GM12878 (cell line): ENCODE measurements at regions not wholly inside any gene's neighbourhood (a gene's known extent, or its start where the extent isn't known, plus 50 kb on each side); places are given as distances from the start of the nearest gene placed in this dataset.

ENCODE experiments used
- ATAC-seq: fragments of 200-7000 bp; cut with Tn5 transposase; 3 replicates; pipeline ENCODE4 v1.9.1; 2020; ENCODE audit warnings: mild to moderate bottlenecking, moderate library complexity
- BruUV-seq: library from RNA; stranded (reverse); fragments of 400-500 nt; replicated peaks from 2 replicates; lab custom pipeline; 2021; lab: Mats Ljungman, UMichigan
- CTCF ChIA-PET: fragments of 300-600 bp; sonication (Branson Sonifier 250); formaldehyde crosslinking; extraction: SDS; loops from one replicate; lab custom pipeline; 2021; ENCODE audit warnings: inconsistent platforms; lab: Yijun Ruan, JAX
- POLR2A ChIA-PET: fragments of 350-600 bp; formaldehyde crosslinking; extraction: SDS; loops from one replicate; lab custom pipeline; 2021; ENCODE audit warnings: inconsistent platforms; lab: Charles Lee
- RAD21 ChIA-PET: fragments of 300-600 bp; sonication (Branson Sonifier 250); formaldehyde crosslinking; loops from one replicate; lab custom pipeline; 2023; ENCODE audit warnings: antibody characterized with exemption; ENCODE audit not compliant: unreplicated experiment; lab: Charles Lee
- SMC1A ChIA-PET: fragments of 300-600 bp; sonication (Branson Sonifier 250); formaldehyde crosslinking; loops from one replicate; lab custom pipeline; 2023; ENCODE audit not compliant: unreplicated experiment, uncharacterized antibody; lab: Charles Lee
- DNase-seq: peaks from one replicate; pipeline ENCODE4 v3.0.0-alpha.2; 2011; ENCODE audit warnings: low read depth, low spot score
- FAIRE-seq: peaks from 3 replicates; lab custom pipeline; 2011; peaks lifted over from hg19 to GRCh38; lab: Jason Lieb, UNC
- H2AFZ ChIP-seq: 2 replicates; pipeline ENCODE4 v1.6.0; 2011; ENCODE audit warnings: low read depth, low read length, control low read depth; ENCODE audit not compliant: control insufficient read depth
- H3K27ac ChIP-seq: 2 replicates; pipeline ENCODE4 v1.5.1; 2011; ENCODE audit warnings: control low read depth; ENCODE audit not compliant: control insufficient read depth, insufficient read depth
- H3K27me3 ChIP-seq, 2 experiments: replicated peaks in 1 of 2; 2 replicates each; pipeline versions ENCODE4 v1.6.0 to v1.6.1; 2011; ENCODE audit warnings: low read length in 1 of 2; ENCODE audit not compliant: control insufficient read depth in 2 of 2, insufficient read depth in 2 of 2
- H3K36me3 ChIP-seq, 2 experiments: 2 replicates each; pipeline ENCODE4 v1.5.1; 2011; ENCODE audit warnings: low read length in 1 of 2; ENCODE audit not compliant: control insufficient read depth in 2 of 2, insufficient read depth in 2 of 2
- H3K4me1 ChIP-seq: 2 replicates; pipeline ENCODE4 v1.6.1; 2011; ENCODE audit warnings: mild to moderate bottlenecking, low read length, moderate library complexity, mixed read lengths; ENCODE audit not compliant: control insufficient read depth, insufficient read depth
- H3K4me2 ChIP-seq: 2 replicates; pipeline ENCODE4 v1.6.0; 2011; ENCODE audit warnings: control low read depth; ENCODE audit not compliant: control insufficient read depth, insufficient read depth
- H3K4me3 ChIP-seq: fragments of 200-600 bp; sonication (generic); 2 replicates; pipeline ENCODE4 v1.5.1; 2016
- H3K79me2 ChIP-seq: 2 replicates; pipeline ENCODE4 v1.6.0; 2011; ENCODE audit warnings: low read length; ENCODE audit not compliant: control insufficient read depth, insufficient read depth
- H3K9ac ChIP-seq: 2 replicates; pipeline ENCODE4 v1.8.0; 2011; ENCODE audit warnings: low read length, control low read depth, mixed read lengths; ENCODE audit not compliant: control insufficient read depth, insufficient read depth
- H3K9me3 ChIP-seq: replicated peaks from 3 replicates; pipeline ENCODE4 v1.5.1; 2011; ENCODE audit warnings: mild to moderate bottlenecking, low read length; ENCODE audit not compliant: control insufficient read depth, insufficient read depth
- H4K20me1 ChIP-seq: 2 replicates; pipeline ENCODE4 v1.6.0; 2011; ENCODE audit not compliant: control insufficient read depth, insufficient read depth
- CHD4 ChIP-seq: fragments of 200-600 bp; sonication (generic); IDR thresholded peaks from 2 replicates; pipeline ENCODE4 v1.6.1; 2016; ENCODE audit warnings: mild to moderate bottlenecking
- JUNB ChIP-seq: IDR thresholded peaks from 2 replicates; pipeline ENCODE4 v1.6.1; 2016; ENCODE audit warnings: antibody characterized with exemption, mild to moderate bottlenecking
- POU2F2 ChIP-seq: IDR thresholded peaks from 3 replicates; pipeline ENCODE4 v1.6.1; 2011; ENCODE audit warnings: low read depth, mild to moderate bottlenecking, low read length, borderline replicate concordance
- RB1 ChIP-seq: fragments of 450-650 bp; formaldehyde crosslinking; IDR thresholded peaks from 2 replicates; pipeline ENCODE4 v1.6.1; 2017; ENCODE audit warnings: mild to moderate bottlenecking, borderline replicate concordance
- SMAD5 ChIP-seq: IDR thresholded peaks from 2 replicates; pipeline ENCODE4 v1.6.1; 2016; ENCODE audit warnings: antibody characterized with exemption, low read depth
- SREBF1 ChIP-seq: IDR thresholded peaks from 2 replicates; pipeline ENCODE4 v1.6.1; 2012; ENCODE audit warnings: mild to moderate bottlenecking, low read length
- SUPT20H ChIP-seq: IDR thresholded peaks from 2 replicates; pipeline ENCODE4 v1.6.1; 2011; ENCODE audit warnings: low read depth, mild to moderate bottlenecking, low read length, moderate library complexity, borderline replicate concordance; ENCODE audit not compliant: control insufficient read depth
- WGBS: methylation state at CpG from one replicate; pipeline ENCODE4 v1.1.6; 2016; ENCODE audit warnings: low lambda C conversion rate; ENCODE audit not compliant: insufficient replicate concordance, insufficient coverage; ENCODE audit errors: missing lambda C conversion rate; 5-methylcytosine and 5-hydroxymethylcytosine counted together
- in situ Hi-C: fragments of 300-500 bp; cut with MboI; formaldehyde crosslinking; loops from 9 replicates; pipeline ENCODE4 v1.14.3; 2018; ENCODE audit warnings: mixed read lengths
- intact Hi-C: fragments of 100-400 bp; cut with micrococcal nuclease; formaldehyde crosslinking; loops from one replicate; pipeline ENCODE4 v1.14.2; 2022; ENCODE audit not compliant: unreplicated experiment

GRCh38 chr13:70666883-70667556 lies 558.8 kb upstream of the KLHL1 start:
- in situ Hi-C loops: no loop called here
- Histone ChIP-seq H3K27me3 (no peaks in the 10 kb centered on the region), H2AFZ (no peak overlapping the region), H3K36me3 (no peaks in the 10 kb centered on the region), H3K27ac (no peak overlapping the region), H3K9me3 (no peaks in the 10 kb centered on the region), H4K20me1 (no peaks in the 10 kb centered on the region), H3K9ac (no peak overlapping the region), H3K4me2 (no peak overlapping the region), H3K4me1 (no peaks in the 10 kb centered on the region), H3K4me3 (no peak overlapping the region), H3K79me2 (no peaks in the 10 kb centered on the region)
- intact Hi-C loops: no loop called here
- POLR2A ChIA-PET: no interaction called here
- CTCF ChIA-PET: no interaction called here
- DNase-seq (no peak), ATAC-seq (no peak), FAIRE-seq (no peak)
- SMC1A ChIA-PET: no interaction called here
- WGBS: 0% methylated on average over 1 of the region's 1 CpG
- RAD21 ChIA-PET: no interaction called here
- TF ChIP-seq SREBF1 (no peak), POU2F2 (no peak), JUNB (no peak), RB1 (no peak), CHD4 (no peak)
- BruUV-seq: no TSS peak

GRCh38 chr13:70662231-70662940 lies 554.1 kb upstream of the KLHL1 start:
- intact Hi-C loops: no loop called here
- RAD21 ChIA-PET: no interaction called here
- in situ Hi-C loops: no loop called here

More at GRCh38 chr13:70662231-70662940, 554.1 kb upstream of the KLHL1 start:
- SMC1A ChIA-PET: interaction anchor here (0.6 kb wide), 1 partner anchor 362 kb away, joined by 3 read pairs; no protein-coding TSS in a partner anchor
- POLR2A ChIA-PET: no interaction called here
- Histone ChIP-seq H4K20me1 (no peaks in the 10 kb centered on the region), H3K27me3 (no peaks in the 10 kb centered on the region), H3K27ac (no peak overlapping the region)
- BruUV-seq: no TSS peak
- TF ChIP-seq SUPT20H (no peak), SMAD5 (no peak)
- TF ChIP-seq, all 136 proteins: peak for 0
- no peaks in the 10 kb centered on the region for H3K9me3 ChIP-seq
- H2AFZ ChIP-seq: no peak overlapping the region
- CTCF ChIA-PET: interaction anchor here (1.0 kb wide), 1 partner anchor 9 kb away, joined by 3 read pairs; no protein-coding TSS in a partner anchor
- no peaks in the 10 kb centered on the region for H3K4me1 ChIP-seq
- no peak overlapping the region for H3K4me3 ChIP-seq
- 0% methylated on average over 1 of the region's 1 CpG for WGBS
- DNase-seq: no peak
- no peak overlapping the region for H3K9ac ChIP-seq
- no peak overlapping the region for H3K4me2 ChIP-seq
- H3K36me3 ChIP-seq: no peaks in the 10 kb centered on the region
- FAIRE-seq: no peak
- no peak for ATAC-seq
- no peaks in the 10 kb centered on the region for H3K79me2 ChIP-seq
